Fibroblast of lung (primary cell): ENCODE measurements at regions not wholly inside any gene's neighbourhood (a gene's known extent, or its start where the extent isn't known, plus 50 kb on each side); places are given as distances from the start of the nearest gene placed in this dataset.

ENCODE experiments used
- DNase-seq, 2 donors: peaks; one replicate each; pipeline versions ENCODE4 v3.0.0 to v3.0.0-alpha.2; 2010; ENCODE audit warnings: low read depth in 2 of 2
- H2AFZ ChIP-seq: 2 replicates; pipeline ENCODE4 v1.5.1; 2012; ENCODE audit warnings: low read length, control low read depth, inconsistent platforms
- H3K27ac ChIP-seq: 2 replicates; pipeline ENCODE4 v1.5.1; 2011; ENCODE audit warnings: low read length, control low read depth; ENCODE audit not compliant: insufficient read depth
- H3K27me3 ChIP-seq: 2 replicates; pipeline ENCODE4 v1.5.1; 2011; ENCODE audit warnings: mild to moderate bottlenecking, low read length; ENCODE audit not compliant: control insufficient read depth, insufficient read depth
- H3K36me3 ChIP-seq: 2 replicates; pipeline ENCODE4 v1.5.1; 2011; ENCODE audit warnings: low read length; ENCODE audit not compliant: control insufficient read depth, insufficient read depth
- H3K4me1 ChIP-seq: 2 replicates; pipeline ENCODE4 v1.5.1; 2011; ENCODE audit warnings: low read length; ENCODE audit not compliant: control insufficient read depth, insufficient read depth; ENCODE audit errors: extremely low read depth
- H3K4me2 ChIP-seq: 2 replicates; pipeline ENCODE4 v1.5.1; 2011; ENCODE audit warnings: low read length, control low read depth; ENCODE audit not compliant: insufficient read depth; ENCODE audit errors: extremely low read depth
- H3K4me3 ChIP-seq, 4 experiments: fragments of 200-600 bp in 1 of 4; sonication (generic) in 1 of 4; replicated peaks in 1 of 4; 2 replicates each; pipeline ENCODE4 v1.5.1; 2011 to 2016; ENCODE audit warnings: low read length in 4 of 4, low read depth in 3 of 4, mild to moderate bottlenecking in 3 of 4, control low read depth in 2 of 4, inconsistent platforms in 1 of 4, mixed read lengths in 1 of 4; ENCODE audit not compliant: insufficient read depth in 1 of 4; ENCODE audit errors: control extremely low read depth in 1 of 4
- H3K79me2 ChIP-seq: 2 replicates; pipeline ENCODE4 v1.5.1; 2012; ENCODE audit warnings: mild to moderate bottlenecking, low read length, inconsistent platforms; ENCODE audit not compliant: control insufficient read depth, insufficient read depth
- H3K9ac ChIP-seq: 2 replicates; pipeline ENCODE4 v1.5.1; 2011; ENCODE audit warnings: mild to moderate bottlenecking, low read length, control low read depth; ENCODE audit not compliant: insufficient read depth
- H3K9me3 ChIP-seq: 2 replicates; pipeline ENCODE4 v1.5.1; 2012; ENCODE audit warnings: low read depth, low read length; ENCODE audit not compliant: control insufficient read depth, insufficient read depth
- H4K20me1 ChIP-seq: 2 replicates; pipeline ENCODE4 v1.5.1; 2011; ENCODE audit warnings: low read length; ENCODE audit not compliant: control insufficient read depth, insufficient read depth; ENCODE audit errors: extremely low read depth
- EZH2 ChIP-seq: IDR thresholded peaks from 2 replicates; pipeline ENCODE4 v1.5.1; 2012; ENCODE audit warnings: low read length, control low read depth, mild to moderate bottlenecking; ENCODE audit errors: missing control alignments
- TF ChIP-seq, protein P1 (sequence below), 2 donors: IDR thresholded peaks in 1 of 2; conservative IDR thresholded peaks in 1 of 2; 1 replicate in 1 of 2; 2 replicates in 1 of 2; pipeline ENCODE4 v1.5.1; 2011 to 2012; ENCODE audit warnings: low read length in 2 of 2, control low read depth in 1 of 2, inconsistent platforms in 1 of 2, low read depth in 1 of 2, mild to moderate bottlenecking in 1 of 2

DNA sequence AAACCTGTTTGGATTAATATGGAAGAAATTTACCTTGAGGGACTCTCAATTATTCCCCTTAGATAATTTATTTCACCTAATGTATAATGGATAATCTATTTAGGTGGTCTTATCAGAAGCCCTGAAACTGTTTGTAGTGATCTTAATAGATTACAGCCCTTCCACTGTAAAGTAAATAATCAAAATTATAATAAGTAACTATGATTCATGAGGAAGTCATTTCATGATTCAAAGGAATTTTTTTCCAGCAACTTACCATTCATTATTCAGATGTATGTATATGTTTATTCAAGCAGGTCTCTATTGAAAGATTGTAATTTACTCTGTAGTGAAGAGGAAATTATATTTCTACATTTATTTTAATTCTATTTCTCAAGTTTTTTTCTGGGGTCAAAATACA is 250.6 kb upstream of the ROBO1 start:
- no peaks in the 10 kb centered on the region for H3K79me2 ChIP-seq
- H3K36me3 ChIP-seq = no peaks in the 10 kb centered on the region
- no peak for TF ChIP-seq EZH2
- TF ChIP-seq, protein P1, sequence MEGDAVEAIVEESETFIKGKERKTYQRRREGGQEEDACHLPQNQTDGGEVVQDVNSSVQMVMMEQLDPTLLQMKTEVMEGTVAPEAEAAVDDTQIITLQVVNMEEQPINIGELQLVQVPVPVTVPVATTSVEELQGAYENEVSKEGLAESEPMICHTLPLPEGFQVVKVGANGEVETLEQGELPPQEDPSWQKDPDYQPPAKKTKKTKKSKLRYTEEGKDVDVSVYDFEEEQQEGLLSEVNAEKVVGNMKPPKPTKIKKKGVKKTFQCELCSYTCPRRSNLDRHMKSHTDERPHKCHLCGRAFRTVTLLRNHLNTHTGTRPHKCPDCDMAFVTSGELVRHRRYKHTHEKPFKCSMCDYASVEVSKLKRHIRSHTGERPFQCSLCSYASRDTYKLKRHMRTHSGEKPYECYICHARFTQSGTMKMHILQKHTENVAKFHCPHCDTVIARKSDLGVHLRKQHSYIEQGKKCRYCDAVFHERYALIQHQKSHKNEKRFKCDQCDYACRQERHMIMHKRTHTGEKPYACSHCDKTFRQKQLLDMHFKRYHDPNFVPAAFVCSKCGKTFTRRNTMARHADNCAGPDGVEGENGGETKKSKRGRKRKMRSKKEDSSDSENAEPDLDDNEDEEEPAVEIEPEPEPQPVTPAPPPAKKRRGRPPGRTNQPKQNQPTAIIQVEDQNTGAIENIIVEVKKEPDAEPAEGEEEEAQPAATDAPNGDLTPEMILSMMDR (conservative IDR thresholded peaks at IDR 0.05 in 1 of 2, IDR thresholded peaks at IDR 0.05 in 1 of 2; ENCODE audit: low read depth in 1 of 2, low read length in 2 of 2) = no peak

GRCh38 chr3:80017369-80017768 is 249.6 kb upstream of the ROBO1 start:
- TF ChIP-seq, protein P1 (conservative IDR thresholded peaks at IDR 0.05 in 1 of 2, IDR thresholded peaks at IDR 0.05 in 1 of 2; ENCODE audit: low read depth in 1 of 2, low read length in 2 of 2) = no peak
- no peak for TF ChIP-seq EZH2

More for the DNA sequence above, 250.6 kb upstream of the ROBO1 start:
- Histone ChIP-seq H3K9me3 (no peaks in the 10 kb centered on the region), H3K27ac (no peak overlapping the region), H3K9ac (no peak overlapping the region), H3K27me3 (no peaks in the 10 kb centered on the region), H3K4me3 (no peak overlapping the region), H4K20me1 (no peaks in the 10 kb centered on the region), H2AFZ (no peak overlapping the region), H3K4me2 (no peak overlapping the region), H3K4me1 (no peaks in the 10 kb centered on the region)
- peak; percentile 10 to 40 for DNase-seq

DNA sequence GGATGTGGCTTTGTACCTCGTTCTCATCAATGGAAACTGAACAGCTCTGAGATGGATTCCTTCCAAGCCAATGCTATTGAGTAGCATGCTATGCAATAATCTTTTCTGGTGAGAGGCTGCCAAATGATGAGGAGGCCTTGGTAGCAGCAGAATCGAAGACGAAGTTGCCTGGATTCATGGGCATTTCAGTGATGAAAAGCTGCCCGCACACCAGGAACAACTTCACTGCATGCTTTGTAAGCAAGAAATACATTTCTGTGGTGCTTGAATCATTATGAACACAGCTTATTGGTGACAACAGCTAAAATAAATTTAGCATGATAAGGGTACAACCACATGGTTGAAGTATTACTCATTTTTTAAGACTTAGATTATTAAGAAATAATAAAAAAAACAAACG is 246.8 kb upstream of the ROBO1 start:
- Histone ChIP-seq H3K36me3 (no peaks in the 10 kb centered on the region), H3K27ac (no peak overlapping the region), H3K79me2 (no peaks in the 10 kb centered on the region), H4K20me1 (no peaks in the 10 kb centered on the region), H2AFZ (no peak overlapping the region), H3K9me3 (no peaks in the 10 kb centered on the region), H3K4me3 (no peak overlapping the region), H3K27me3 (no peaks in the 10 kb centered on the region), H3K4me2 (no peak overlapping the region), H3K9ac (no peak overlapping the region), H3K4me1 (no peaks in the 10 kb centered on the region)
- no peak for DNase-seq
- TF ChIP-seq, protein P1 (conservative IDR thresholded peaks at IDR 0.05 in 1 of 2, IDR thresholded peaks at IDR 0.05 in 1 of 2; ENCODE audit: low read depth in 1 of 2, low read length in 2 of 2) = no peak
- no peak for TF ChIP-seq EZH2

More at GRCh38 chr3:80017369-80017768, 249.6 kb upstream of the ROBO1 start:
- H3K9ac ChIP-seq = no peak overlapping the region
- DNase-seq = no peak
- H3K27ac ChIP-seq = no peak overlapping the region
- no peaks in the 10 kb centered on the region for H3K79me2 ChIP-seq
- H4K20me1 ChIP-seq = no peaks in the 10 kb centered on the region
- no peak overlapping the region for H3K4me2 ChIP-seq
- no peaks in the 10 kb centered on the region for H3K4me1 ChIP-seq
- H3K27me3 ChIP-seq = no peaks in the 10 kb centered on the region
- H3K4me3 ChIP-seq = no peak overlapping the region
- no peaks in the 10 kb centered on the region for H3K36me3 ChIP-seq
- no peaks in the 10 kb centered on the region for H3K9me3 ChIP-seq
- no peak overlapping the region for H2AFZ ChIP-seq
